ENCODE measurements at regions not wholly inside any gene's neighbourhood (a gene's known extent, or its start where the extent isn't known, plus 50 kb on each side); places are given as distances from the start of the nearest gene placed in this dataset.

- H3K9ac ChIP-seq (ENCODE audit: low read depth, low read length): no peak overlapping the region
- no peaks in the 10 kb centered on the region for H4K20me1 ChIP-seq (ENCODE audit: insufficient read depth, low read length)
- no peak overlapping the region for H3K4me3 ChIP-seq (ENCODE audit: low read depth in 1 of 2, low read length in 2 of 2)
- ATAC-seq (ENCODE audit: insufficient read depth, low read depth) (no peak), DNase-seq (no peak)
- no peaks in the 10 kb centered on the region for H3K4me1 ChIP-seq (ENCODE audit: insufficient read depth, low read length)
- no peaks in the 10 kb centered on the region for H3K27me3 ChIP-seq (ENCODE audit: insufficient read depth, low read length, poor library complexity)
- no peak overlapping the region for H2AFZ ChIP-seq (ENCODE audit: low read depth, low read length)
- H3K79me2 ChIP-seq (ENCODE audit: insufficient read depth, low read length): no peaks in the 10 kb centered on the region
- no peak for TF ChIP-seq EZH2 (IDR thresholded peaks at IDR 0.05; ENCODE audit: borderline replicate concordance, low read depth, low read length, severe bottlenecking)
- TF ChIP-seq, protein P1, sequence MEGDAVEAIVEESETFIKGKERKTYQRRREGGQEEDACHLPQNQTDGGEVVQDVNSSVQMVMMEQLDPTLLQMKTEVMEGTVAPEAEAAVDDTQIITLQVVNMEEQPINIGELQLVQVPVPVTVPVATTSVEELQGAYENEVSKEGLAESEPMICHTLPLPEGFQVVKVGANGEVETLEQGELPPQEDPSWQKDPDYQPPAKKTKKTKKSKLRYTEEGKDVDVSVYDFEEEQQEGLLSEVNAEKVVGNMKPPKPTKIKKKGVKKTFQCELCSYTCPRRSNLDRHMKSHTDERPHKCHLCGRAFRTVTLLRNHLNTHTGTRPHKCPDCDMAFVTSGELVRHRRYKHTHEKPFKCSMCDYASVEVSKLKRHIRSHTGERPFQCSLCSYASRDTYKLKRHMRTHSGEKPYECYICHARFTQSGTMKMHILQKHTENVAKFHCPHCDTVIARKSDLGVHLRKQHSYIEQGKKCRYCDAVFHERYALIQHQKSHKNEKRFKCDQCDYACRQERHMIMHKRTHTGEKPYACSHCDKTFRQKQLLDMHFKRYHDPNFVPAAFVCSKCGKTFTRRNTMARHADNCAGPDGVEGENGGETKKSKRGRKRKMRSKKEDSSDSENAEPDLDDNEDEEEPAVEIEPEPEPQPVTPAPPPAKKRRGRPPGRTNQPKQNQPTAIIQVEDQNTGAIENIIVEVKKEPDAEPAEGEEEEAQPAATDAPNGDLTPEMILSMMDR (IDR thresholded peaks at IDR 0.05; ENCODE audit: borderline replicate concordance, extremely low read depth, low read length, poor library complexity, severe bottlenecking): no peak
- no peak overlapping the region for H3K4me2 ChIP-seq (ENCODE audit: insufficient read depth, low read length)
- H3K27ac ChIP-seq (ENCODE audit: low read length): no peak overlapping the region
- H3K9me3 ChIP-seq (ENCODE audit: insufficient read depth, low read length, severe bottlenecking): no peaks in the 10 kb centered on the region
- H3K36me3 ChIP-seq (ENCODE audit: insufficient read depth, low read length): no peaks in the 10 kb centered on the region
Measured at GRCh38 chr1:207223162-207223561, 98.3 kb upstream of the CD55 start.

- no peak for ATAC-seq (ENCODE audit: insufficient read depth, low read depth)
- H3K36me3 ChIP-seq (ENCODE audit: insufficient read depth, low read length): no peaks in the 10 kb centered on the region
- no peaks in the 10 kb centered on the region for H3K4me1 ChIP-seq (ENCODE audit: insufficient read depth, low read length)
- no peaks in the 10 kb centered on the region for H3K9me3 ChIP-seq (ENCODE audit: insufficient read depth, low read length, severe bottlenecking)
- no peak for DNase-seq
- no peaks in the 10 kb centered on the region for H3K79me2 ChIP-seq (ENCODE audit: insufficient read depth, low read length)
- H3K27ac ChIP-seq (ENCODE audit: low read length): no peak overlapping the region
- H3K4me3 ChIP-seq (ENCODE audit: low read depth in 1 of 2, low read length in 2 of 2): no peak overlapping the region
- no peaks in the 10 kb centered on the region for H4K20me1 ChIP-seq (ENCODE audit: insufficient read depth, low read length)
- no peaks in the 10 kb centered on the region for H3K27me3 ChIP-seq (ENCODE audit: insufficient read depth, low read length, poor library complexity)
- TF ChIP-seq, protein P1 (IDR thresholded peaks at IDR 0.05; ENCODE audit: borderline replicate concordance, extremely low read depth, low read length, poor library complexity, severe bottlenecking): no peak
- no peak for TF ChIP-seq EZH2 (IDR thresholded peaks at IDR 0.05; ENCODE audit: borderline replicate concordance, low read depth, low read length, severe bottlenecking)
- H3K9ac ChIP-seq (ENCODE audit: low read depth, low read length): no peak overlapping the region
- no peak overlapping the region for H3K4me2 ChIP-seq (ENCODE audit: insufficient read depth, low read length)
- H2AFZ ChIP-seq (ENCODE audit: low read depth, low read length): no peak overlapping the region
Measured at GRCh38 chr1:207224666-207225065, 96.8 kb upstream of the CD55 start.

- DNase-seq (no peak), ATAC-seq (ENCODE audit: insufficient read depth, low read depth) (no peak)
- no peaks in the 10 kb centered on the region for H3K27me3 ChIP-seq (ENCODE audit: insufficient read depth, low read length, poor library complexity)
- H4K20me1 ChIP-seq (ENCODE audit: insufficient read depth, low read length): no peaks in the 10 kb centered on the region
- H3K27ac ChIP-seq (ENCODE audit: low read length): no peak overlapping the region
- TF ChIP-seq EZH2 (IDR thresholded peaks at IDR 0.05; ENCODE audit: borderline replicate concordance, low read depth, low read length, severe bottlenecking): no peak
- TF ChIP-seq, protein P1 (IDR thresholded peaks at IDR 0.05; ENCODE audit: borderline replicate concordance, extremely low read depth, low read length, poor library complexity, severe bottlenecking): no peak
- no peaks in the 10 kb centered on the region for H3K4me1 ChIP-seq (ENCODE audit: insufficient read depth, low read length)
- H2AFZ ChIP-seq (ENCODE audit: low read depth, low read length): no peak overlapping the region
- H3K9ac ChIP-seq (ENCODE audit: low read depth, low read length): no peak overlapping the region
- H3K79me2 ChIP-seq (ENCODE audit: insufficient read depth, low read length): no peaks in the 10 kb centered on the region
- H3K9me3 ChIP-seq (ENCODE audit: insufficient read depth, low read length, severe bottlenecking): no peaks in the 10 kb centered on the region
- no peak overlapping the region for H3K4me2 ChIP-seq (ENCODE audit: insufficient read depth, low read length)
- H3K4me3 ChIP-seq (ENCODE audit: low read depth in 1 of 2, low read length in 2 of 2): no peak overlapping the region
- no peaks in the 10 kb centered on the region for H3K36me3 ChIP-seq (ENCODE audit: insufficient read depth, low read length)
Measured at GRCh38 chr1:207227131-207227630, 94.3 kb upstream of the CD55 start.

DNA sequence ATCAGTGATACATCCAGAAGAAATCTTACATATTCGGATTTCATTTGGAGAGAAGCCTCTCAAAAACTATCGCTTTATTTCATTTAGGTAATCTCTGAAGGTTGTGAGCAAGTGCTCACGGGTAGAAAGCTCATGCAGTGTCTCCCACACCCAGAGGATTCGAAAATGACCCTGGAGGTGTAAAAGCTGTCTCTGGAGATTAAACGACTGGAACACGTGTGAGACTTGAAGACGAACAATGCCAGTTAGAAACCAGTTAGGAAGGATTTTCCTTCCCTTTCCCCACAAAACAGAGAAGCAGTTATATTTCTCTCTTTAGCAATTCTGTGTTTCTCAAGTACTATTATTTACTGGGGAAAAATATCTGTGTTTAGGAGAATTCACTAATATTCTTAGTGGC is 92.5 kb upstream of the CD55 start:
- no peaks in the 10 kb centered on the region for H3K36me3 ChIP-seq (ENCODE audit: insufficient read depth, low read length)
- no peaks in the 10 kb centered on the region for H3K79me2 ChIP-seq (ENCODE audit: insufficient read depth, low read length)
- H4K20me1 ChIP-seq (ENCODE audit: insufficient read depth, low read length): no peaks in the 10 kb centered on the region
- no peak for DNase-seq
- ATAC-seq (ENCODE audit: insufficient read depth, low read depth): no peak
- H3K4me1 ChIP-seq (ENCODE audit: insufficient read depth, low read length): no peaks in the 10 kb centered on the region
- H3K4me3 ChIP-seq (ENCODE audit: low read depth in 1 of 2, low read length in 2 of 2): no peak overlapping the region
- TF ChIP-seq EZH2 (IDR thresholded peaks at IDR 0.05; ENCODE audit: borderline replicate concordance, low read depth, low read length, severe bottlenecking): no peak
- H2AFZ ChIP-seq (ENCODE audit: low read depth, low read length): no peak overlapping the region
- no peaks in the 10 kb centered on the region for H3K9me3 ChIP-seq (ENCODE audit: insufficient read depth, low read length, severe bottlenecking)
- no peak overlapping the region for H3K27ac ChIP-seq (ENCODE audit: low read length)
- no peak overlapping the region for H3K4me2 ChIP-seq (ENCODE audit: insufficient read depth, low read length)
- no peaks in the 10 kb centered on the region for H3K27me3 ChIP-seq (ENCODE audit: insufficient read depth, low read length, poor library complexity)
- no peak overlapping the region for H3K9ac ChIP-seq (ENCODE audit: low read depth, low read length)

Data from DND-41 (cell line).